ENCODE measurements at regions not wholly inside any gene's neighbourhood (a gene's known extent, or its start where the extent isn't known, plus 50 kb on each side); places are given as distances from the start of the nearest gene placed in this dataset.

- ChIA-PET CTCF (no interaction called here), POLR2A (no interaction called here)
Measured at GRCh38 chr4:148834804-148835631, 392.8 kb upstream of the NR3C2 start.

DNA sequence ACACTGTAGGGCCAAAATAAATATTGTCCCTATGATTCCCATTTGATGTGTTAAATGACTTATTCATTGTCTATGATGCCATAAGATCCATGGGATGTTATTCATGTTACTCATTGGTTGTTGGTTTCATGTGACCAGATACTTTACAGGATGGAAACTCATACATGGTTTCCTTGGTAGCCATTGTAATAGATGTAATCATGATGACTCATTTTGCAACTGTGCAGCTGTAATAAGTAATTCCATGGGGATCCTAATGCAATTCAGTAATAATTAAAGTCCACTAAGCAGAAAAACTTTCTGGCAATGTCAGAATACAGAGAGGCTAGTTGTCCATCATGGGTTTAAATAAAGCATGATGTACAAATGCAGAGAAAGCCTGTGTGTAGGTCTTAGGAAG is 389.7 kb upstream of the NR3C2 start:
- CTCF ChIA-PET: no interaction called here
- POLR2A ChIA-PET: no interaction called here

DNA sequence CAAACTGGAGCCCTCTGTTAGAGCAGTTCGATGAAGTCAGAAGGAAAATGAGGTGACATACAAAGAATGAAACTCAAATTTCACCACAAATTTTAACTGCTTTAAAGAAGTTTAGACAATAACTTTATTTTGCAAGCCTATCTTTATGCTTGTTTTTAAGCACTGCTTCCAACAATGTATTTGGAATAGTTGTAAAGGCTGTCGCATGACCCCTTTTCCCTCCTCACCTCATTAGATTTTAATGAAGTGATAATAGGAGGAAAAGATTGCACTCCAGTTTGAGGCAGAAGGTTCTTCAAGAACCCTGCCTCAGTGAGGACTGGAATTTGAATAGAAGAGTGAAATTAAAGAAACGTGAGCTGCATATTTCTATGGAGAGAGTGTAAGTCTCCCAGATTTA is 386.1 kb upstream of the NR3C2 start:
- POLR2A ChIA-PET: no interaction called here
- CTCF ChIA-PET: no interaction called here

GRCh38 chr4:148827781-148828180 is 385.6 kb upstream of the NR3C2 start:
- CTCF ChIA-PET: no interaction called here
- POLR2A ChIA-PET: no interaction called here

DNA sequence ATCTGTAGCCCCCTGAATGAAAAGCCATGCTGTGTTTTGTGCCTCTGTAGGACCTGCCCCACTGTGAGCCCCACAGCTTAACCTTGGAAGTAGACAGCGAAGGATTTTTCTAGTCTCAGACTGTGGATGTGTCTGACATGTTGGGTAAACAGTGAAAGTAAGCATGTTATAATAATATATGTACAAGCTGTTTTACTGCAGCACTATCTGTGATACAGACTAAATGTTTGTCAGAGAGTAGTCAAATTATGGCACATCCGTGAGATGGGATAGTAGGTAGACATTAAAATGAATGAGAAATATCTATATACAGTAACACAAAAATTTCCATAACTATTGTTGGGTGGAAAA is 381.2 kb upstream of the NR3C2 start:
- ChIA-PET POLR2A (no interaction called here), CTCF (no interaction called here)

GRCh38 chr4:148822572-148823418 is 380.6 kb upstream of the NR3C2 start:
- ChIA-PET CTCF (no interaction called here), POLR2A (no interaction called here)

DNA sequence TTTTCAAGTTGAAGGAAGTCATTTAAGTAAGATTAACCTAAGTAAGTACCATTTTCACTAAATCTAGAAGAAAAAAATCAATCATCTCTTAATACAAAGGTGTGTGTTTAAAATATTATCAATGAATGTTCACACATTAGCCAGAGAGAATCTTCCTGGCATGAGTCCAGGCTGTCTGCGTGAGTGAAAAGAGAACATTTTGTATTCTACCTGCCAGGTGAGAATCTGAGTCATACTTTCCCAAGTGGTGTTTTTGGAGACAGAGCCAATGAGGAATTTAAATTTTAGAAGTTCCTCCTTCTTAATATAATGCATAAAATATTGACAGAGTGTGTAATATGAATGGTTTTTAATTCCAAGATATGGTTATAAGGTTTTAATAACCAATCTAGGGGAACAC is 371.8 kb upstream of the NR3C2 start:
- POLR2A ChIA-PET: no interaction called here
- CTCF ChIA-PET: no interaction called here

DNA sequence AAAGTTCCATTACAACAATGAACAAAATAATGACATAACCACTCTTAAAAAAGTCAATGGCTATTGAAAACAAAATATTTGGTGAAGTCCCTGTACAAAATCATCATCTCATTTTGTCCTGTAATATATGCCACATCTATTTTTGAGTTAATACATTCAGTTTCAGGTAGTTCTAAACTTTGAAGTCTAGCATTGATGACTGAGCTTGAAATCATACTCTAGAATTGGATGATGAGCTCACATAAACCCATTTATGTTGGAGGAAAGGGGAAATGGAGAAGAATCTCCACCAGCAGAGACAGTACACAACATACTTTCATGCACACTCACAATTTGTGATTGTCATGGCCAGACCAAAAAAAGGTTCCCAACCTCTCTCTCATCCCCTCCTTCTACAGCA is 371.1 kb upstream of the NR3C2 start:
- CTCF ChIA-PET: no interaction called here
- POLR2A ChIA-PET: no interaction called here

DNA sequence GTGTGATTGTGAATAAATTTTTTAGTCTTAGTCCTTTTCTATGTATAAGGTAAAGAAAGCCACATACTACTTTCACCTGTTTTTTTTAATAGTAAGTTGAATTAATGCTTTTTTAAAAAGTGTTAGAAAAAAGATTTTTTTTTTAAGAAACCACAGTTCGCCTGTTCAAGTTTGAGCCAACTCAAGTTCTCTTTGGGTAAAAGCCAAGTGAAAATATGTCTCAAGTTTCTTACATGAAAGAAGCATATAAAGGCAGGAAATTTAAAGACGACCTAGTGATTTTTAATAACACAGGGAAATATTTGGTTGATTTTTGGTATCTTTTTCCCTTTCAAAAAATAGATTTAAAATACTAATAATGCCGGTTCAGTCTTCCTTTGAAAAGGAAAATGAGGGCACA is 369.9 kb upstream of the NR3C2 start:
- CTCF ChIA-PET: no interaction called here
- POLR2A ChIA-PET: no interaction called here

GRCh38 chr4:148810461-148810860 is 368.2 kb upstream of the NR3C2 start:
- POLR2A ChIA-PET: no interaction called here
- CTCF ChIA-PET: no interaction called here

GRCh38 chr4:148808416-148808815 is 366.2 kb upstream of the NR3C2 start:
- CTCF ChIA-PET: no interaction called here
- POLR2A ChIA-PET: no interaction called here

- POLR2A ChIA-PET: no interaction called here
- CTCF ChIA-PET: no interaction called here
Measured at GRCh38 chr4:148800940-148801339, 358.7 kb upstream of the NR3C2 start.

- CTCF ChIA-PET: no interaction called here
- POLR2A ChIA-PET: no interaction called here
Measured at GRCh38 chr4:148800336-148800885, 358.2 kb upstream of the NR3C2 start.

GRCh38 chr4:148795156-148795864 is 353.1 kb upstream of the NR3C2 start:
- ChIA-PET POLR2A (no interaction called here), CTCF (no interaction called here)

GRCh38 chr4:148793221-148793620 is 351.0 kb upstream of the NR3C2 start:
- ChIA-PET POLR2A (no interaction called here), CTCF (no interaction called here)

- CTCF ChIA-PET: no interaction called here
- POLR2A ChIA-PET: no interaction called here
Measured at GRCh38 chr4:148790691-148791090, 348.5 kb upstream of the NR3C2 start.

- ChIA-PET POLR2A (no interaction called here), CTCF (no interaction called here)
Measured at GRCh38 chr4:148790246-148790645, 348.0 kb upstream of the NR3C2 start.

DNA sequence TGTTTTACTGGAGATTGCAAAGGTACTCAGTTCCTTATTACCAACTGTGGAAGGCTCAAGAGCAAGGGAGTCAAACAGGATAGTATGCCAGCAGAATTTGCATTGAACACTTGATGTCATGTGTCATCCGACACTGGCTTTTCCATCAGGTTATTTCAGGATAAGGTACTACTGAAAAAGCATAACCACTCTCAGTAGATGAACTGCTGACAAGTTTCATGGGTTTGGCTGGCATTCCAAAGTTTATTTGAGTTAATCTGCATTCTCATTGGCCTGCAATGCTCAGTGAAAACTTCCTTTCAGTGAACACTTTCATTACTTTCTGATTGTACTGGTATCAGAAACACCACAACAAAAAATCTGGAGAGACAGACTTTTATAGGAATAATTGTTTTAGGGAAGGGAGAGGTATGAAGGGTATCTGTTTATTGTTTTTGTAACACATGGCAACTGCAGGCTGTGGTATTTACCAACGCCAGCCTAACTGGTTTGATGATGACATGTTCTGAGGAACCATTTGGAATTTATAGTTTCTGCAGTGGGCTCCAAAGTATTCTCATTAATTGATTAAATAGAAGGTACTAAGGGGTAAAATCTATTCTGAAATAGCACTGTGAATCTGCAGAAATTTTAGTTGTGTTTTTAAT is 345.7 kb upstream of the NR3C2 start:
- POLR2A ChIA-PET: no interaction called here
- CTCF ChIA-PET: no interaction called here

GRCh38 chr4:148787285-148787684 is 345.1 kb upstream of the NR3C2 start:
- ChIA-PET POLR2A (no interaction called here), CTCF (no interaction called here)

DNA sequence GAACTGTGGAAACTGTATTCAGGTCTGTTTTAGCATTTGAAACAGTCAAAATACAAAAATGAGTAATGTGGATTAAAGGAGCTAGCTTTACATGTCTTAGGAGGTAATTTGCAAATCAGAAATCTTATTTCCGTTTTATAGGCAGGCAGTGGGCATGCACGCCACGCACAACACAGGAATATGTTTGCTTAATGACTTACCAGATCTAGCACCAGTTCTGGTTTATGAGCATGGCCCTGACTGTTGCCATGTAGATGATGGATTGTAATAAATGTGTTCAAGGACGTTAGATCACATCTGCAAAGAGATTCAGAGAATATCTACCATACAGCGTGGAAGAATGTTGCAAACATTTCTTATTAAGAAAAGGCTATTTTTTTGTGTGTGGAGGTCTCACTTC is 344.5 kb upstream of the NR3C2 start:
- ChIA-PET POLR2A (no interaction called here), CTCF (no interaction called here)

DNA sequence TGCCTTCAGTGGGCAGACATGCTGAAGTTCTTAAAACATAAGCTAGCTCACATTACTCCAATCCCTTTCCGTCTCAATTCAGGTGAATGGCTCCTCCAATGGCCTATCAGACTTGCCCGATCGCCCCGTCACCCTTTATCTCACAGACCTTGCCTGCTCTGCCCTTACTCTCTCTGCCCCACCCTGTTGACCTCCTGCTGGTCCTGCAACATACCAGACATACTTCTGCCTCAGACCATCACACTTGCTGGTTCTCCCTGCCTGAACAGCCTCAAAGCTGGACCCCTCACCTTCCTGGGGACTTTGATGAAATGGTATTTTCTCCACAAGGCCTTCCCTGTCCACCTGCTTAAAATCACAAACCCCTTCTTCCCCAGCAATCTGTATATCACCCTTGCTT is 340.1 kb upstream of the NR3C2 start:
- ChIA-PET POLR2A (no interaction called here), CTCF (no interaction called here)
